Dendritic cell treated with granulocyte-macrophage colony-stimulating factor and Interleukin-4, amounts not matched to agents 40 ng/mL and 50 ng/mL, for 4 days (primary cell): ENCODE measurements at regions not wholly inside any gene's neighbourhood (a gene's known extent, or its start where the extent isn't known, plus 50 kb on each side); places are given as distances from the start of the nearest gene placed in this dataset.
A peak's percentile ranks its signal among the peaks of the same experiment; 100 is the strongest.

Experiments used
- H3K27ac Mint-ChIP-seq: one replicate; pipeline ENCODE4 v1.8.0; 2022; ENCODE audit warnings: mild to moderate bottlenecking, mixed read lengths
- H3K27me3 Mint-ChIP-seq: one replicate; pipeline ENCODE4 v1.8.0; 2022; ENCODE audit warnings: mild to moderate bottlenecking, mixed read lengths
- H3K36me3 Mint-ChIP-seq: one replicate; pipeline ENCODE4 v1.8.0; 2022; ENCODE audit warnings: low read depth, mixed read lengths
- H3K4me1 Mint-ChIP-seq: one replicate; pipeline ENCODE4 v1.8.0; 2022; ENCODE audit warnings: low read depth, mixed read lengths
- H3K4me3 Mint-ChIP-seq: one replicate; pipeline ENCODE4 v1.8.0; 2022; ENCODE audit warnings: mild to moderate bottlenecking, moderate library complexity, mixed read lengths
- H3K9me3 Mint-ChIP-seq: one replicate; pipeline ENCODE4 v1.8.0; 2022; ENCODE audit warnings: mixed read lengths
- intact Hi-C: fragments of 100-400 bp; cut with micrococcal nuclease; formaldehyde crosslinking; loops from one replicate; pipeline ENCODE4 v1.15.0; 2022

DNA sequence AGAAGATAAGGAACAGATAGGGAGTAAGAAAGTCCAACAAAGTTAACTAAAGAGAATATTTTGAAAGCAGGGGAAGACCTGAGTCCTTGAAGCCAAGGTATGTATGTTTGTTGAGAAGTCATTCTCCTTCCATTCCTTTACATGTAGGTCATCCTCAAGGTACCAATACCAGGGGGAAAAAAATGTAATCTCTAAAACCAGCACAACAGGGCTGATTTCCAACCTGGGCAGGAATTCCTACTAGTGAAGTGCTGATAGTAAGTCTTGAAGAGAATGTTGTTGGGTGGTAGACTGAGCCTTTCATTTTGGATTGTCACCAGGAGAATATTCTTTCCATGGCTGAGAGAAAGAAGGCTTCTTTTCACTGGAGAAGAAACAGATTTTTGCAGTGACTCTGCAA, 117.1 kb upstream of the ZNF462 start:
- H3K4me3 Mint-ChIP-seq = no peak overlapping the region
- H3K9me3 Mint-ChIP-seq = no peaks in the 10 kb centered on the region
- no peaks in the 10 kb centered on the region for H3K36me3 Mint-ChIP-seq
- H3K27me3 Mint-ChIP-seq = no peaks in the 10 kb centered on the region
- H3K27ac Mint-ChIP-seq = no peak overlapping the region
- intact Hi-C loops = no loop called here
- H3K4me1 Mint-ChIP-seq = no peaks in the 10 kb centered on the region

DNA sequence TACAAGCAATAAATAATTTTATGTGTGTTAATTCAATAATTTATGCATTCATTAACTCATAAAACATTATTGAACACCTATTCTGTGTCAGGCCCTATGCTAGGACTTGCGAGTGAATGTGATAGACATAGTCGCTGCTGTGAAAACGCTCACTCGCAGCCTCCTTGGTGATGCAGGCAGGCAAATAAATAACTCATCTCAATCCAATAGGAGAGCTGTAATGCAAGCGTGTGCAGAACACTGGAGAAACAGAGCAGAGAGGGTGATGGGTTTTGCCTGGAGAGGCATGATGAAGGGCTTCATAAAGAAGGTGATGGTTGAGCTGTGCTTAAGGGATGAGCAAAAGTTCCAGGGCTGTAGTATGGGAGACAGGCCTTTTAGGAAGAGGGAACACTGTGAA, 111.3 kb upstream of the ZNF462 start:
- no peaks in the 10 kb centered on the region for H3K36me3 Mint-ChIP-seq
- no peak overlapping the region for H3K27ac Mint-ChIP-seq
- no peaks in the 10 kb centered on the region for H3K27me3 Mint-ChIP-seq
- intact Hi-C loops = no loop called here
- peaks cover 11% of the 10 kb centered on the region for H3K4me1 Mint-ChIP-seq
- no peak overlapping the region for H3K4me3 Mint-ChIP-seq
- H3K9me3 Mint-ChIP-seq = no peaks in the 10 kb centered on the region

DNA sequence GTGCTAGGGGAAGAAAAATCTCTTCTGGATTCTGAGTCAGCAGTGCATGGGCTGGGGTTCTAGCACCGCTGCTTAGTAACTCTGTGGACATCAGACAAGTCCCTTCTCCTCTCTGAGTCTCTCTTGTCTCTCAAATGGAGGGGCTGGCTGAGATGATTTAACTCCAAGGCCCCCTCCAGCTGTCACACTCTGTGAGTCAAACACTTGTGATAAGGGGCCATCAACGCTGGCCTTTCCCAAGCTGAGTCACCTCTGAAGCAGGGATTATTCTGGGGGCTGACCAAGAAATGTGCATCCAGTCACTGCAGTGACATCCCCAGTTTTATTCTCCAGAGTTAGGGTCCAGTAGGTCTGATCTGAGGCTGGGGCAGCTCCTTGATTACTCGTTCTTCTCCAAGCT, 110.4 kb upstream of the ZNF462 start:
- Mint-ChIP-seq H3K36me3 (no peaks in the 10 kb centered on the region), H3K4me3 (no peak overlapping the region), H3K27ac (no peak overlapping the region), H3K27me3 (no peaks in the 10 kb centered on the region), H3K4me1 (peaks cover 11% of the 10 kb centered on the region), H3K9me3 (no peaks in the 10 kb centered on the region)
- intact Hi-C loops = no loop called here

DNA sequence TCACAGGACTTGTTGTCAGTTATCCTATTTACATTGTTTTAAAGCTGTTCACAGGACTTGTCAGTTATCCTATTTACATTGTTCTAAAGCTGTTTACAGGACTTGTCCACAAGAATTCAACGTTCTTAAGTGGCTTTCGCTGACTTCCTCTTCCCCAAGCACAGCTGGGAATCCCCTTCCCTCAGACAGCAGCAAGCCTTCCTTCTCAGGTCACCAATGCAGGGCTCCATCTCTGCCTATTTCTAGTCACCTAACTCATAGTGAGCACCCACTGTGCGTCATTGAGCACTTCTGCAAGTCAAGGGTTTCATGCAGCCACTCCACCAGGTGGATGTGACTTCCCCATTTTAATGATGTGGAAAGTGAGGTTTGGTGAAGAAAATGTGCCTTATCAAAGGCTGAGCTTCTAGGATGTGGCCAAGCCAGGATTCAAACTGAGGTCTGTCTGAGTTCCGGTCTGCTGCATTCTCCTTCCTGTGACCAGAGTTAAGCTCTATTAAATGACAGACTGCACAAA, 109.8 kb upstream of the ZNF462 start:
- no peak overlapping the region for H3K27ac Mint-ChIP-seq

DNA sequence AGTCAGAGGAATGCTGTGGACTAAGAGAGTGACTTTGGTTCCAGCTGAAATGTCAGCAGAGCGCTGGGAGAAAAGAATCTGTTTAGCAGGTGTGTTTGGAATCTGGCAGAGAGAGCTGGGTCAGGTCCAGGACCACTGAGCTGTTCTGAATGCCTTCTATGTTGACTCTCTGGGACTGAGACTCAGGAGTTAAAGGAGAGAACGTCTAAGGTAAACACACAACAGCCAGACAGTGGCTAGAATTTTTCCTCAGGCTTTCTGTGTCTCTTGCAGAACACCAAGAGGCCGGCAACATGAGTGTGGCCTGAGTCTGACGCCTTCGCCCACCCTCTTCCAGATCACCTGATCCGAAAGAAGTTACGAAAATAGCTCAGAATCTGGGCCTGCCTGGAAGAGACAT, 107.2 kb upstream of the ZNF462 start:
- Mint-ChIP-seq H3K4me3 (no peak overlapping the region), H3K4me1 (peaks cover 11% of the 10 kb centered on the region), H3K9me3 (no peaks in the 10 kb centered on the region), H3K27me3 (no peaks in the 10 kb centered on the region), H3K36me3 (no peaks in the 10 kb centered on the region), H3K27ac (no peak overlapping the region)
- intact Hi-C loops = no loop called here

More for the DNA sequence above, 109.8 kb upstream of the ZNF462 start:
- Mint-ChIP-seq H3K9me3 (no peaks in the 10 kb centered on the region), H3K36me3 (no peaks in the 10 kb centered on the region), H3K4me3 (no peak overlapping the region), H3K27me3 (no peaks in the 10 kb centered on the region), H3K4me1 (peaks cover 11% of the 10 kb centered on the region)
- intact Hi-C loops = no loop called here

DNA sequence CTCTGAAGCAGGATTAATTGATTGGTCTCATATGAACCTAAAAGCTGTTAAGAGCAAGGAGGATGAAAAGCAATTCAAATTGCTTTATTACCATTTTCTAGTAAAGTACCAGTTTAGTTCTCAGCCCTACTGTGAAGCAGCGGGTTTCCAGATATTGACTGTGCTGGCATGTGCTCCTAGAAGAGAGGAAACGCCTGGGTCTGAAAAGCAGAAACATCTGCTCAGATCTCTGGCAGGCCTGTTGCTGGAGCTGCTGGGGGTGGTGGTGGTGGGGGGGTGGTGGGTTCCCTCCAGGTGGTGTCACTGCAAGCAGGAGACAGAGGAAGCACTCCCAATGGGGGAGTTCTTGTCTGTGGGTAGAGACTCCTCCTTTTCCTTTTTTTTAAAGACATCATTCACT, 105.5 kb upstream of the ZNF462 start:
- no peak overlapping the region for H3K27ac Mint-ChIP-seq
- no peaks in the 10 kb centered on the region for H3K36me3 Mint-ChIP-seq
- H3K4me3 Mint-ChIP-seq = no peak overlapping the region
- no peaks in the 10 kb centered on the region for H3K9me3 Mint-ChIP-seq
- intact Hi-C loops = no loop called here
- H3K4me1 Mint-ChIP-seq = peaks cover 11% of the 10 kb centered on the region
- H3K27me3 Mint-ChIP-seq = no peaks in the 10 kb centered on the region

DNA sequence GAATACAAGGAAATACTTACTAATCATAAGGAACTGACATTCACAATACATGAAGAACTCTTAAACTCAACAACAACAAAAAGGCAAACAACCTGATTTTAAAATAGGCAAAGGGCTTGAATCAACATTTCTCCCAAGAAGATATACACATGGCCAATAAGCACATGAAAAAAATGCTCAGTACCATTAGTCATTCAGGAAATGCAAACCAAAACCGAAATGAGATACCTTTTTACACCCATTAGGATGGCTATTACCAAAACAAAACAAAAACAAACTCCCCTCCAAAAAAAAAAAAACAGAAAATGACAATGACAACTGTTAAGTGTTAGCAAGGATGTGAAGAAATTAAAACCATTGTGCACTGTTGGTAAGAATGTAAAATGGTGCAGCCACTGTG, 104.1 kb upstream of the ZNF462 start:
- Mint-ChIP-seq H3K9me3 (no peaks in the 10 kb centered on the region), H3K27me3 (no peaks in the 10 kb centered on the region), H3K36me3 (no peaks in the 10 kb centered on the region), H3K4me1 (no peaks in the 10 kb centered on the region), H3K27ac (no peak overlapping the region), H3K4me3 (no peak overlapping the region)
- intact Hi-C loops = no loop called here

DNA sequence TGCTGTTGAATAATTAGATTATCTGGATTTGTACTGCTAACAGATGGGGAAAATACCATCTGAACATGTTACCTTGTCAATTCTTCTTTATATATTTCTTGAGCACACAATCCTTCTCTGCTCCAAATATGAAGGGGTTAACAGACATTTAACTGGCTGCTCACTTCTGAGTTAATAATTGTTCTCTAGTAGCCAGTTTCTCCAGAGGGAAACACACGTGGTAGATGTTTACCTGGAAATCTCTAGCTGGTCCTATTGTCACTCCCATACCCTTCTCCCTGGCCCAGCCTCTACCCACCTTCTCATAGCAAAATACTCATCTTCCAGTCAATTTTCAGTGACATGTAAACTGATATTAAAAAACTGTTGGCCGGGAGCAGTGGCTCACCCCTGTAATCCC, 101.5 kb upstream of the ZNF462 start:
- Mint-ChIP-seq H3K4me1 (no peaks in the 10 kb centered on the region), H3K36me3 (no peaks in the 10 kb centered on the region), H3K9me3 (peaks cover 8% of the 10 kb centered on the region), H3K4me3 (no peak overlapping the region), H3K27ac (no peak overlapping the region), H3K27me3 (no peaks in the 10 kb centered on the region)
- intact Hi-C loops = no loop called here

DNA sequence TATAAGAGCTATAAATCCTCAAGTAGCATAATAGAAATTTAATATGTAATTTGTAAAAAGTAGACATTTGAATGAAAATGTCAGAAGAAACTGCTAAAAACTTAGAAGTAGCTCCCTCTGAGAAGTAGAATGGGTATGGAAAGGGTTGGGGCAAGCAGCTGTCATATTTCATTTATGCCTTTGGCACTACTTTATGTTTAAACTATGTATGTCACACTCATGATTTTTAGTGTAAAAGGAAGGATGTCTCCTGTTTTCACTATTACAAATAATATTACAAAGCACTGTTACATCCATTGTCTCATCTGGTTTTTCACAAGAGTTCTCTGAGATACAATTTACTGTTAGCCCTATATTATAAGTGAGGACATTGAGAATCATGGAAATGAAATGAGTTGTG, 96.3 kb upstream of the ZNF462 start:
- Mint-ChIP-seq H3K9me3 (peaks cover 8% of the 10 kb centered on the region), H3K36me3 (no peaks in the 10 kb centered on the region), H3K27ac (no peak overlapping the region), H3K27me3 (no peaks in the 10 kb centered on the region), H3K4me3 (no peak overlapping the region), H3K4me1 (no peaks in the 10 kb centered on the region)
- intact Hi-C loops = no loop called here

DNA sequence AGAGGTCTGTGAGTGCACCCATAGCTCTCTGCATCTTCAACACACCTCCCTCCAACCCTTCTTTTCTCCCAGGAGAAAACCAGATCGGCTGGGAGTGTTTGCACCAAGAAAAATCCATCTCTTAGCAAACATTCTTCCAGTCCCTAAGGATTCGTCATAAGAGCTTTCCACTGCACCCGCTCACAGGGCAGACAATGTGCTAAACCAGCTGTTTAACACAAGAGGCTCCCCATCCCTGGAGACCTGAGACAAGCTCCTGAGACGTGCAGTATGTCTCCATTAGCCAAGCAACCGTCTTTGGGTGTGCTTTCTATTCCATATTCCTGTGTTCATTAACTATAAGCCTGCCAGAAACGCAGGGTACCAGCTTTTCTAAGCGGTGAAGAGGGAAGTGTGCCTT, 93.6 kb upstream of the ZNF462 start:
- intact Hi-C loops = no loop called here
- peaks cover 8% of the 10 kb centered on the region for H3K9me3 Mint-ChIP-seq
- no peak overlapping the region for H3K4me3 Mint-ChIP-seq
- H3K36me3 Mint-ChIP-seq = no peaks in the 10 kb centered on the region
- H3K27ac Mint-ChIP-seq = no peak overlapping the region
- H3K27me3 Mint-ChIP-seq = no peaks in the 10 kb centered on the region
- H3K4me1 Mint-ChIP-seq = no peaks in the 10 kb centered on the region

DNA sequence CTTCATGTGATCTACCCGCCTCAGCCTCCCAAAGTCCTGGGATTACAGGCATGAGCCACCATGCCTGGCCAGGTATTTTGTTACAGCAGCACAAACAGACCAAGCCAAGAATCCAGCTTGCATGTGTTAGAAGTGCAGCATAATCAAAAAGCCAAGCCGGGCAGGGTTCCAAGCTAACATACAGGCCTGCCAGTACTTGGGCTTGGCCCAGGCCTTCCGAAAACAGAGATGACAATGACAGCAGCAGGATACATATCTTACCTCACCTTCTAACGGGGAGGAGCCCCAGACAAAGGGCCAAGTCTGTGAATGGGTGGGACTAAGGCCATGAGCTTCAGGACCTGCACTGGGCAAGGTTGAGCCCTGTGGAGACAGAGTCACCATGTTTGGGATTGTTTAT, 91.4 kb upstream of the ZNF462 start:
- Mint-ChIP-seq H3K4me1 (no peaks in the 10 kb centered on the region), H3K4me3 (no peak overlapping the region), H3K9me3 (peaks cover 4% of the 10 kb centered on the region), H3K27ac (no peak overlapping the region), H3K27me3 (no peaks in the 10 kb centered on the region), H3K36me3 (no peaks in the 10 kb centered on the region)
- intact Hi-C loops = no loop called here

DNA sequence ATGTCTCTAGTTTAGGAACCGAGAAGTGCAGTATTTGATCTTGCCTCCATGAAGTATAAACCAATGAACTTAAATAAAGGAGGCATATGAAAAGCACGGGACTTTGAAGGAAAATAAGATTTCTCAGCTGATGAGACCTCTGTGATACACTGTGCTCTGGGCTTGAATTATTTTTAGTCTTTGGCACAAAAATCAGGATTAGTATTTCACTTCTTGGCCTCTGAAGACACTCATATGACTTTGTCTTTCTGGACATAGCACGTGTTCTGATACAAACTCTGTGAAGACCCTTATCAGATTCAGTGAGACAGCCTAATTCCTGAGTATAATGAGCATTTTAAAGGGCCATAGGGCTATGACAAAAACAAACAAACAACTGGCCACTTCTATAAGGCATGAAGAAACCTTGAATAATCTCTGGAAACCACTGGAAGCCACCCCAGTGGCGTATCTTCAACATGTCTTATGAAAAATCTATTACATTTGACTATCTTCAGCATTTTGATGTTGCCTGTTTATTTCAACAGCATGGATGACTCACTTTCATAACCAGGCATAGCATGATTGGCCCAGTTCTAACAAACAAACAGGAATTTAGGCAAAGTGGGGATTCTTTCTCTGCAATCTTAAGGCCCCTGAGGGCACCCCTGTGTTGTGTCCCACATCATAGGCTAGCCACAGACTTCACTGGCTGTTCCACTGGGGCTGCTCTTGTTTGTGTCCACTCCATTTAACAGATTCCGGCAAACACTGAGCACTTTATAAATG, 90.3 kb upstream of the ZNF462 start:
- H3K9me3 Mint-ChIP-seq = peaks cover 15% of the 10 kb centered on the region
- no peak overlapping the region for H3K4me3 Mint-ChIP-seq
- H3K27me3 Mint-ChIP-seq = no peaks in the 10 kb centered on the region
- no peak overlapping the region for H3K27ac Mint-ChIP-seq
- H3K36me3 Mint-ChIP-seq = no peaks in the 10 kb centered on the region
- H3K4me1 Mint-ChIP-seq = no peaks in the 10 kb centered on the region
- intact Hi-C loops = no loop called here

DNA sequence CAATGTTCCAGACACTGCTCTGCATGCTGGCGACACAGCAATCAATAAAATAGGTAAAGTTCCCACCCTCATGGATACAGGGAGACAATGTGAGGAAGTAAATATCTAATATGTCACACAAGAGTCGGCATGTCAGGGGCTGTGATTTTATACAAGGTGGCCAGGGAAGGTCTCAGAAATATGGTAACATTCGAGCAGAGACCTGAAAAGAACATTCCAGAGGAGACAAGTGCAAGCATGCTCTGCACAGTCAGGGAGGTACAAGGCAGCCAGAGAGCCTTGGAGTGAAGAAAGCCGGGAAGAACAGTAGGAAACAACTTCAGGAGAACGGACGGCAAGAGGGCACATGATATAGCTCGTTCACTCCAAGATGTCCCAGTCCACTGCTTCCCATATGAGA, 89.2 kb upstream of the ZNF462 start:
- Mint-ChIP-seq H3K4me3 (no peak overlapping the region), H3K27ac (no peak overlapping the region), H3K9me3 (peaks cover 16% of the 10 kb centered on the region), H3K4me1 (no peaks in the 10 kb centered on the region), H3K36me3 (no peaks in the 10 kb centered on the region), H3K27me3 (no peaks in the 10 kb centered on the region)
- intact Hi-C loops = no loop called here

DNA sequence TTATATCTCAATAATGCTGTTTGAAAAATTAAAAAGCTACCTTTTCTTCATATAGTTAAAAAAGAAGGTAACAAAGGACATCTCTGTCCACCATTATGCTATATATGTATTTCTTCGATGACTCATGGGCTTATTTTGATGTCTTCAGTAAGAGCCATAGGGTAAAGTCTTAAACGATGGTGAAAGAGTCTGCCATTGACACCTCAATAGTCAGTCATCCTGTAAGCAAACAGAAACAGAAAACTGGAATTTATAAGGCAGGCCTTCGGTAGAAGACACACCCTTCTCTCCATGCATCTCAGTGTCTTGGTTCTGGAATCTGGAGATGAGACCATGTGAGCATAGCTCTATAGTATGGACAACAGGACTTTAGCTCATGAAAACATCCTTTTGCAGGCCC, 87.0 kb upstream of the ZNF462 start:
- Mint-ChIP-seq H3K36me3 (peaks cover 14% of the 10 kb centered on the region), H3K27ac (no peak overlapping the region), H3K4me3 (no peak overlapping the region), H3K4me1 (peaks cover 14% of the 10 kb centered on the region), H3K27me3 (no peaks in the 10 kb centered on the region), H3K9me3 (peaks cover 35% of the 10 kb centered on the region)
- intact Hi-C loops = no loop called here

DNA sequence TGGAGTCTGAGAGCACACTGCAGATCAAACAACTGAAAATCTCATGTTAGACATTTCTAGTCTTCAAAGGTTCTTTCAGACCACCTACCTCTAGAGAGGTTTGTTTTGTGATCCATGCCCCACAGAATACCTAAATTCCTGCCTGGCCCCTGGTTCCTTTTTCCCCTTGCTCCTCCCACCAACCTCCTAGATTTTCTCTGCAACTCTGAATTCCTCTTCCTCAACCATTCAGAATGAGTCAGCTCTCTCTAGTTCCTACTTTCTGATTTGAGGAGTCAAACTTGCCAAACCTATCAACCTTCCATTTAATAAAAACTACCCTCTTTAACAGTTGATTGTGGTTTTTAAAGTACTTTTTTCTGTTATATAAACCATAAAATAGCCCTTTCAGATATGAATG, 83.2 kb upstream of the ZNF462 start:
- Mint-ChIP-seq H3K27me3 (no peaks in the 10 kb centered on the region), H3K4me3 (no peak overlapping the region), H3K27ac (peak overlapping the region; percentile 54), H3K36me3 (peaks cover 14% of the 10 kb centered on the region), H3K9me3 (peaks cover 35% of the 10 kb centered on the region), H3K4me1 (peaks cover 14% of the 10 kb centered on the region)
- intact Hi-C loops = no loop called here
